Amniotic stem cell (primary cell): ENCODE measurements at regions not wholly inside any gene's neighbourhood (a gene's known extent, or its start where the extent isn't known, plus 50 kb on each side); places are given as distances from the start of the nearest gene placed in this dataset.

Source experiments
- DNase-seq: peaks from one replicate; lab custom pipeline; 2025; lab: John Stamatoyannopoulos, UW

DNA sequence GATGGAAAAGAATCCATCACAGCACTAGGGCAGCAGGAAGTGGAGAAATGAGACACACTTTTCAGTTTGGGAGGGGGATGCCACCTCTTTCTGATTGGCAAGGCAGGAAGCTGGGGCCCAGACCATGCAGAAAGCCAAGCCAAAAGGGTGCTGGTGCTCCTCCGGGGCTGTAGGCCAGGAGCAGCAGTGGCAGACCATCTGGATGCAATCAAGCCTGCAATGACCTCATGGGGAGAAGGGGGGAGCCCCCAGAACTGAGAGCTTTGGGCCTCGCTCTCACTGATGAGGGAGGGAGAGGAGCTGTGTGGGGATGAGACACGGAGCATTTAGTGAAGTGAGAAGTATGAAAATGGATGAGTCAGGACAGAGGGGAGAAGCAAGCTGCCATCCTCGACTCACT is 141.3 kb upstream of the NALF2 start:
- no peak for DNase-seq

- no peak for DNase-seq
Observed at GRCh38 chrX:69362354-69362753, 141.8 kb upstream of the NALF2 start.

DNA sequence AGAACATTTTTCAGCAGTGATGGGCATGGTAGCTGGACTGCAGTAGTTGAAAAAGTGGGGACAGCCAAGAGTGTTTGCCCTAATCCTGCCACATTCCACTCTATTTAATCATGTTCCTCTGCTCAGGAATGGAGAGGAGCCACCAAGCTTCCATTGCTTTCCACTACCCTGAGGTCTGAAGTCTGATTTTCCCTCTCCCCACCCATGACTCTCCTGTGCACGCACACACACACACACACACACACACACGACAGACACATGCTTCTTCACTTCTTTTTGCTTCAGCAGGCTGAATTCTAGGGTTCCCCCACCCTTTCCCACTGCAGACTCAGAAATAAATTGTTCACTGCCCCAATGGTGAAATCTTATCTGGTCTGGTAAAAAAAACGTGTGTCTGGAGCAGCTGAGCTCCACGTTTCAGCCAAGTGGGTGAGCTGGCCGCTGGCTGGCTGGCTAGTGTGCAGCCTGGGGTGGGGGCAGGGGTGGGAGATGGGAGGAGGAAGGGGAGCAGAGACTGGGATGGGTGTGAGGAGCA is 142.7 kb upstream of the NALF2 start:
- DNase-seq: peak; percentile 13

DNA sequence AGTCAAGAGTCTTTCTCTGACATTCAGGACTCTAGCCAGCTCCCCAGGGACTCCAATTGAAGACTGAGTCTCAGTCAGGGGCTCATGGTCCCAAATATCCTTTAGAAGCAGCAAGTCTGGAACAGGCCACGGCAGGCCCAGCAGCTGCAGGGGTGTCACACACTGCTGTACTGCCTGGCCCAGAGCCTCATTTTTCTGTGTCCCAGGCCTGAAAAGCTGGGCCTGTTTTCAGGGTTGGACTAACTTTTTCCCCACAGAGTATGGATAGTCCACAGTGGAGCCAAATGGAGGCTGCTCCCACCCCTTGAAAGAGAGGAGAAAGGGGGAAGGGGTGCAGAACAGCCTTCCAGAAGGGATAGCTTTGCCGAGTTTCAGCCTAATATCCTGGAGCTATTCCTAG is 146.8 kb upstream of the NALF2 start:
- DNase-seq: no peak

DNA sequence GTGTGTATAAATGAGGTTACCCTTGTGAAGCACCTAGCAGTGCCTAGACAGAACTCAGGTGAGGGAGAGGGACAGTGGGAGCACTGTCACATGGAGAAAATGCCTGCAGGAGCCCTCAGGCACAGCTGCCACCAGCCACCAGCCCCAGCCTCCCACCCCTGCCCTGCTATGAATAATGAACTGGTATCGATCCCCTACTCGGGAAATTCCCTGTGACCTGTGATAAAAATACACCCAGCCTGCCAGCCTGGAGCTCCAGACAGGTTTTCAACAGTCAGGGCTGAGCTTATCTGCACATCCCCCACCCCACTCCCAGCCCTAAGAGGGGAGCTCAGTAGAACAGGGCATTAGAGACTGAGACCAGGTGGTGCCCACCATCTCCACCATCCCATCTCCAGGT is 159.6 kb upstream of the PJA1 start:
- no peak for DNase-seq

DNA sequence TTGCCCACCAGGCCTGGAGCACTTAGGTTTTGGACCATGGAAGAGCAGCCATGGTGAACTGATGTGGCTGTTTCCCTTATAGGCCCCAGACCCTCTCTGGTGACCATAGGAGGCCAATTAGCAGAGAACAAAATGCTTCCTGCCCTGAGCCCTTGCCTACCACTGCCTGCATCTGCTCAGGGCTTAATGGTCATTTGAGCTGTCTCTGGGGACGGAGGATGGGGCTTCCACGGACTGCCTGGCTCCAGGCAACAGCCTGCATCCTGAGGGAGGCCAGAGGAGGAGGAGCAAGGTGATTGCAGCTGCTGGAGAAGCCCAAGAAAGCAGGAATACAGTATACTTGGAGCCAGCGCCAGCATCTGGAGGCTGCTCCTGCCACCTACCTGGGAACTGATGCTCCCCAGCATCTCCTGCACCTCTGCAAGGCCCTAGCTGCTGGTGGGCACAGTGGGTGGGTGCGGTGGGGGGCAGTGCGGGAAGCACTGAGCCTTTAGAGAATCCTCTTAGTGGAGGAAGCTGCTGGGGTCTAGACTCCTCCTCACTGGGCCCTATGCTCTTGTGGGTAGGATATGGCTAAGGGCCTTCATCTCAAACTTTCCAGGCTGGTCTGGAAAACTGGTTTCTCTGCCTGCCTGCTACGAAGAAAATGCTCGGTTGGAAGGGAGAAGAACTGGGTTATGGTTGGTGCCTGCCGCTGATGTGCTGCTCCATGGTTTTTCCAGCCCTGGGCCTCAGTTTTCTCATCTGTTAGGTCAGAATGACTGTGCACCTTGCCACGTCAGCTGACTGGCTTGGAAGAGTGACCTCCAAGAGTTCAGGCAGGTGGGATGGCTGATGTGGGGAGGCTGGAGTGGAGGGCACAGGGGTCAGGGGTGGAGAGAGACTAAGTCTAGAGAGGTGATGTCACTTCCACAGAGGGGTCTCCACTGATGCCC is 158.8 kb upstream of the PJA1 start:
- no peak for DNase-seq

- no peak for DNase-seq
Observed at GRCh38 chrX:69321789-69322188, 156.5 kb upstream of the PJA1 start.

- no peak for DNase-seq
Observed at GRCh38 chrX:69321006-69321655, 155.9 kb upstream of the PJA1 start.

DNA sequence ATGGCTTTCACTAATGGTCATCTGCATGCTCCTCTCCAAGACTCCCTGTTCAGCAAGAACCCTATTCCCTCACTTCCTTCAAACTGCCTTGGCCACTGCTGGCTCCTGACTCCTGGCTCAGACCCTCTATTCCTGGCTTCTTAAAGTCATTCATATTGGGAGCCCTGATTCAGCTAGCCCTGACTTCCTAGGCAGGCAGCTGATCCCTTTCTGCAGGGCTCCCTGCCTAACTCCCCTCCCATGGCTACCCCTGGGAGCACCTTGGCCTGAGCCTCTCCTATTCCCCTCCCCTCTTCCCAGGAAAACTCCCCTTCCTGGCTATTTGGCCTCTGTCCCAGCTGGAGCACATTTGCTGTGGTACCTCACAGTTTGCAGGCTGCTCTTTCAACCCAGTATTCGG is 154.9 kb upstream of the PJA1 start:
- DNase-seq: no peak

GRCh38 chrX:69319376-69319775 is 154.1 kb upstream of the PJA1 start:
- no peak for DNase-seq

GRCh38 chrX:69318651-69319340 is 153.5 kb upstream of the PJA1 start:
- DNase-seq: no peak

DNA sequence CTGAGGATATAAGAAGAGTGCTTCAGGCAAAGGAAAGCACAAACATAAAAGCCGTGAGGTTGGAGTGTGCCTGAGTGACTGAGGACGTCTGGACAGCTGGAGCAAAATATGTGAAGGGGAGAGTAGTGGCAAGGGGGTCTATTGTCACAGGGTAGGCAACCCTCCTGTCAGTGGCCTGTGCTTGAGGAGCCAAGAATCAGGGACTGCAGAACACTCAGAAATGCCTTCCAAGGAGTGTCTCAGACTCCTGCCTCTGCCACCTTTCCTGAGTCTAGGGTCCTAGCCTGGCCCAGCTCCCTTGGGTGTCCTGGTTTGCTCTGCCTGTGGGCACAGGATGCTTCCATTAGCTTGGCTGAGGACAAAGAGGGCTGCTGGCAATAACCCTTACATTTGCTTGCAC is 152.5 kb upstream of the PJA1 start:
- DNase-seq: no peak

DNA sequence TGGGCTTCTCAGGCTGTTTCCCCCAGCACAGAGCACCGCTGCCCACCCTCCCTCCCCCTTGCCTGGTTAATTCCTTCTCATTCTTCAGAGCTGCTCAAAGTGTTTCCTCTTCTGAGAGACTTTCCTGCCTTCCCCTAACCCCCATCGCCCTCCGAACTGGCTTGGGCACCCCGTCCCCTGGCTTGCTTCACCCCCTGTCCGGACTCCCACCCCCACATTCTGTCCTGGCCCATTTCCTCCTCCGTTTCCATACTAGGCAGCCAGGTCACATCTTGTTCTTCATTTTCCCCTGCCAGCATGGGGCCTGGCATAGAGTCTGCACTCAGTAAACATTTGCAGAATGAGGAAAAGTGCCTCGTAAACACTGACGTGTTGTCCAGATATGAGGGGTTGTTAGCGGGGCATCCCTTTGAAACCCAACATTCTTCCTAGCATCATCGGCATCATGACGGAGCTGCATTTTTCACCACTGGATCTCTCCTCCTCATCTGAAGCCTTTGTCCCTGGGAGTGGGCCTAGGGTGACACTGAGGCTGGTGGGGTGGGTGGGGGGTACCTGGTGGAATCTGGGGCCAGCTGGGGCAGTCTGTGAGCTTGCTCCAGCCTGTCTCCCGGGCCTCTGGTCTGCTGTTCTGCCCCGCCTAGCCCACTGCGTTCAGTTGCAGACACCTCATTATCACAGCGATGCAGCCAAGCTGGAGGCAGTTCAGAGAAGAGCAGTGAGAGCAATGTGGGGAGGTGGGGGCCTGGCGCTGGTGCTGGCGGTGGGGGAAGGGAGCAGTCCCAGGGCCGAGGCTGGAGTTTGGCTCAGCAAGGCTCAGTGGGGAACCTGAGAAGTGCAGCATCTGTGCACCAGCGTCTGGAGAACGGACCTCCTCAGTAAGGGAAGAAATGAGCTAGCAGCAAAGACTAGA is 149.4 kb upstream of the PJA1 start:
- no peak for DNase-seq

DNA sequence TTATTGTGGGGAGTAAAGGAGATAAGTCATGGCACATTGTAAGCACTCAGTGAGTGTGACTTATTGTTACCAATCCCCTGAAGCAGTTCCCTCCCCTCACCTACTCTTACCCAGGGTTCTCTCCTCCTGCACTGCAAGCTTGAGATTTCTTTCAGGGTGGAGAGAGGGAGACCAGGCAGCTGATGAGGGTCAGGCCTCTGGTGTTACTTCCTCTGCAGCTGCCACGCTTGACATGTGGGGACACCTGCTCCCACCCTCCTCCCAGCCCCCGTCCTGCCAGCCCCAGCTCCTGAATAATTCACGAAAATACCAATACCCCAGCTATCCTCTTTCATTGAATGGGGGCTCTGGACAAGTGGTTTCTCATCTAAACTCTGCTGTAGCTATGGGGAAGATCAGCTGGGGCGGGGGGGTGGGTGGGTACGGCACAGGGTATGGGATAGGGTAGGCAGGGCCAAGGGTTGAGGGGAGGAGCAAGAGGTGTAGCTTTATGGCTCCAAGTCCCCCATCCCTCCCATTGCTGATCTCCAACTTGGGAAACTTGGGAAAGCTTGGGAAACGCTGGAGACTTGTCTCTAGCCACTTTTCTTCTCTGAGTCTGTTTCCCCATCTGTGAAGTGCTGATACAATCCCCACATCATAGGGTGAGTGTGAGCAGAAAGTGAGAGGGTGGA is 148.5 kb upstream of the PJA1 start:
- DNase-seq: no peak

GRCh38 chrX:69311936-69312670 is 146.8 kb upstream of the PJA1 start:
- no peak for DNase-seq

DNA sequence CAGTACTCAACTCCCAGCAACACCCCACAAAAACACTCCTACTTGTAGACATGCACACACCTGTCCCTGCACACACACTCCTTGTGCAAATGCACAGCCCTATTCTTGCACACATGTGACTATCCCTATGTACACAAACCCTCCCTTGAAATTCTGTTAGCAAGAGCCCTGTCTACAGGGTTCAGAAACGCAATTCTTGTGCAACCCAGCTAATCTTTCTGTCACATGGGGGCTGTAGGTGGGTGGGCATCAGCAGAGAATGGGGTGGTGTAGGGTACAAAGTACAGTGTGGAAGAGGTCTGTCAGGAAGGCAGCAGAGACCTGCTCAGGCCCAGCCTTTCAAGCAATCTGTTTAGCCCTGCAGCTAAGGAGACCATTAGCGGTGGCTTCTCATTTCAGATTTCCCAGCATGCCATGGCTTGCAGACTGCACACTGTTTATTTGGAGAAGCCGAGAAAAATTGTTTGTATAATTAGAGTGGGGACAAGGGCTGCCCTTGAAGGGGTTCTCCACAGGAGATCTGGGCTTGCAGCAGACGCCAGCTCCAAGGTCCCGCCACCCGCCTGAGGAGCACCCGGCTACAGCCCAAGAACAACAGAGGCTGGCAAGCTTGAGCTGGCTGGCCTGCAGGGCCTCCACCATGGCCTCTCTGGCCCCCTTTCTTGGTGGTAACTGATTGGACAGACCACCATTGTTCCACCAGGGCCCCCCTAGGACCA is 144.0 kb upstream of the PJA1 start:
- DNase-seq: no peak

- DNase-seq: no peak
Observed at GRCh38 chrX:69307756-69308155, 142.5 kb upstream of the PJA1 start.

- no peak for DNase-seq
Observed at GRCh38 chrX:69307029-69307428, 141.8 kb upstream of the PJA1 start.

DNA sequence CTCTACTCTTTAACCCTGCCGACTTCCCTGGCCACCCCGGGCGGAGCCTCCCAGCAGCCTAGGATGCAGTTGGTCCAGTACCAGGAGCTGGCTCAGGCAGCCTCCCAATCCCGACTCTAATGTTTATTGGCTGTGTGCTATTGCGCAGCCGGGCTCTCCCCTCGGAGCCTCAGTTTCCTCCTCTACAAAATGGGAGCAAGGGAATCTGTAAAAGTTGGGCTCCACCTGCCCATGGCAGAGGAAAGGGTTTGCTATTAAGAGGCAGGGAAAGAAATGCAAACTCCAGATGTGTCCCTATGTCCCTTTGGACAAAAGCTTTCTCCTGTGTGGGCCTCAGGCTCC is 140.8 kb upstream of the PJA1 start:
- no peak for DNase-seq
